Effector CD8-positive, alpha-beta T cell (primary cell): ENCODE measurements at regions not wholly inside any gene's neighbourhood (a gene's known extent, or its start where the extent isn't known, plus 50 kb on each side); places are given as distances from the start of the nearest gene placed in this dataset.

Source experiments
- DNase-seq: peaks from one replicate; lab custom pipeline; 2025; lab: John Stamatoyannopoulos, UW

DNA sequence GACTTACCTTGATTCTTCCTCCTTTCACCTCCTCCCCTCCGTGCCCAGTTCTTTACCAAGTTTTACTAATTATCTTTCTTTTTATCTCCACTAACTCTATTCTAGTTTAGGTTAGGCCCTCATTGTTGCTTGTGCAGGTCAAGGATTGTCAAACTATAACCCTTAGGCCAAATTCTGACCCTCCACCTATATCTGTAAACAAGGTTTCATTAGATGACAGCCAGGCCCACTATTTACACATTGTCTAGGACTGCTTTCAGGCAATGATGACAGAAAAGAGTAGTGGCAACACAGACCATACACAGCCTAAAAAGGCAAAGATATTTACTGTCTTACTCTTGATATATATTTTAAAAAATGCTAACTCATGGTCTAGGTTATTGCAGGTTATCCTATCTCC, 212.0 kb downstream of the RAD51AP2 start:
- DNase-seq = no peak

DNA sequence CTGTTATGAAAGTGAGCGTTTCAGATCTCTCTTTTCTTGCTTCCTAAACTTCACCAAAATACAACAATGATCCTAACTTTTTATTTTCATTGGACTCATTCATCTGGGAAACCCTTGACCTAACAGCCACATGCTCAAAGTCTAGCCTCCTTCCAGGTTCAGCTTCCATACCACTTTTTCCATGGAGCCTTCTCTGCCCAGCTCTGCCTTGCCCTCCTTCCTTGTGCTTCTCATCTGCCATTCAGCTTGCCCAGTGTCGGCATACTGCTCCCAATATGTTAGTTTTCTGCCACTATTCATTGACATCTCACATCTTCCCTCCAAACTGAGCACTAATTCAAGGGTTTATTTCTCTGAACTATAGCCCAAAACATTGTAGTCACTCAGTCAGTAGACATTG, 214.7 kb downstream of the RAD51AP2 start:
- DNase-seq = no peak

DNA sequence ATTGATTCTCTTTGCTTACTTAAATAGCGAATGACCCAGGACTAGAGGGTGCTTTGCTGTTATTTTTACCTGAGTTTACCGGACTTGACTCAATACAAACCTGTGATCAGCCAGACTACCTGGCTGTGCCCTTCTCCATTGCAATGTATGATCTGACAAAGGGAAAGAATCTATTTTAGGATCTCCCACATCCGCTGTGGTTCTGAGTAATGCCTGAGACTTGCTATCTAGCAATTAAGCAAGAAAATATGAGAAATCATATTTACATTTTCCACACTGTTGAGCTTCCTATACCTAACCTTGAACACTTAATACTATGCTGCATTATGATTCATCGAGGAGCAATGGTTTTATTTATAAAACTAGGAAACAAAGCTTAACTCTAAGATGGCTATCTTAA, 215.2 kb downstream of the RAD51AP2 start:
- DNase-seq = no peak

DNA sequence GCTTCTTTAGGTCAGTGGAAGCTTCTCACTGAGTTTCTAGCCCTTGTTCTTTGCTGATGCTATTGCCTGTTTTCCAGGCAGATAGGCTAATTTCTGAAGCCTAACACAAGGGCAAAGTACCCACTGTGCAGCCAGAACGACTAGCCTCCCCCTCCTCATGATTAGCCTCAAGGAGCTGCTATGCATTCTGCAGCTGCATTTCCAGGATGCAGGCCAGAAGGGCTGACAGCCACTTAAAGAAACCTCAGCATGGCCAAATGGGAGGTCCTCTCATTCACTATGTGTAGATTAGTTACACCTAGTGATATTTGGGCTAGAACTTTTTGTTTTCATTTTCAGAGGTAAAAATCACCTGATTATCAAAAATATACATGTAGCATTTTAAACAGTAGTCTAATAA, 216.0 kb downstream of the RAD51AP2 start:
- no peak for DNase-seq

DNA sequence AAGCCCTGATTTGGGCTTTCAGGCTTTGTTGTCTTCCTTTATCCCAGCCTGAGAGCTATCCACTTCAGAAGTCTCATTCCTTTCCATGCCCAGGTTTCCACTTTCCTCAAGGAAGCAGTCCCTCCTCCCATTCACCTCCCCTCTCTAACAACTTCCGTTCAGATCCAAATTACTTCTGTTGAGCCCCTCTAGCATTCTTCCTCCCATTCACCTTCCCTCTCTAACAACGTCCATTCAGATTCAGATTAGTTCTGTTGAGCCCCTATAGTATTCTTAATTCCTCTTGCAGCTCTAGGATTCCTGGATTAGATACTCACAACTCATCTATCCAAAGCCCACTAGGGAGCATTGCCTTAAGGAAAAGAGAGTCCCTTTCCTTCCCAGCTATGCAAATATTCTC, 216.8 kb downstream of the RAD51AP2 start:
- no peak for DNase-seq

DNA sequence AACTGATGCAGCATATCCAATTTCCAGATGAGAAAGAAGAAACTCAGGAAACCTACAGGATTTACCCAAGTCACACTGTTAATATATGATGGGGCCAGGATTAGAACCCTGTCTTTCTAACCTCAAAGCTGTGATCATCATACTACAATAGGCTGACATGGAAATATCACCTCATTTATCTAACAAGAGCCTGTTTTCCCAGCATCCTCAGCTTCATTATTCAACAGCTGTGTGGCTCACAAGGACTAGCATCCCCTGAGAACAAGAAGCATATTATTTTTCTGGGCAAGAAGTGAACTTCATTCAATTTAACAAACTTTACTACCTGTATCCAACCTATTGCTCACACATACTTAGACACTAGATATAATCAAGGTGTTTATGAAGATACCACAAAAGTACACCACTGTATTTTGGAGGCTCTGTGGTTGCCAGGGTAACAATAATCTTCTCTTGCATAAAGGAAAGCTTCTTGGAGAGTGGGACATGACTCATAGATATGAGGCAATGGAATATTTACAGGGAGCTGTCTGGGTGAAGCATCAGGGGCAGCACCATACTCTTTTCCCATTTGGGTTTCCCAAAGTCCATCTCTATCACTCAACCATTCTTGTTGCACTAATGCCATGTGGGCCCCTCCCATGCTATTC, 218.2 kb downstream of the RAD51AP2 start:
- DNase-seq = no peak

DNA sequence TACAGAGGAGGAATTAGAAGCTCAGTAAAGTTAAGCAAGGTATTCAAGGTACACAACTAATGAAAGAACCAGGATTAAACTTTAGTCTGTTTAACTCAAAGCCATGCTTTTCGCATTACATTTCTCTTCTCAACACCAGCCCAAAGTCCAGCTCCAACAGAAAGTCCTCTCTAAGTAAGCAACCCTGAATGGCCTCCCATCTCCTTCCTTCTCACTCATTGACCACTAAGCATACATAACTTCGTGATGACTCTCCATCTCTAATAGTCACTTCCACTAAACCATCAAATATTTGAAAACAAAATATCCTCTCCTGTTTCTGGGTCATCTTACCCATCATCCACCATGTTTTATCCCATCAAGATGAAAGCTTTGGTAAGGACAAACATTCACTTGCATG, 219.8 kb downstream of the RAD51AP2 start:
- DNase-seq = no peak

DNA sequence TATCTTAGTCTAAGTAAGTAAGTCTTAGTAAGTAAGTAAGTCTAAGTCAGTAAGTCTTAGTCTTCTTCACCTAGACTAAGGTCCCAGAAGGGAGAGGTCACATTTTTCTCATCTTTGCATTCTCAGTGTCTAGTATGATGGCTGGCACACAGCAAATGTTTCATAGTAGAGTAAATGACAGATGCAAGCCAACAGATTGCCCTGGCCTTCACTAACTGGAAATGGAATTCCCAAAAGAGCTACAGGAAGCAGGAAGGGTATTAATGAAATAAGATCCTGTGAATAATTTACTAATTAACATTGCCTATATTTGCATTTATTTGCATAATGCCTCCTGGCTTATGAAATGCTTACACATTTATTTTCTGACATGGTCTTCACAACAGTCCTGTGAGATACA, 221.6 kb downstream of the RAD51AP2 start:
- DNase-seq = no peak

DNA sequence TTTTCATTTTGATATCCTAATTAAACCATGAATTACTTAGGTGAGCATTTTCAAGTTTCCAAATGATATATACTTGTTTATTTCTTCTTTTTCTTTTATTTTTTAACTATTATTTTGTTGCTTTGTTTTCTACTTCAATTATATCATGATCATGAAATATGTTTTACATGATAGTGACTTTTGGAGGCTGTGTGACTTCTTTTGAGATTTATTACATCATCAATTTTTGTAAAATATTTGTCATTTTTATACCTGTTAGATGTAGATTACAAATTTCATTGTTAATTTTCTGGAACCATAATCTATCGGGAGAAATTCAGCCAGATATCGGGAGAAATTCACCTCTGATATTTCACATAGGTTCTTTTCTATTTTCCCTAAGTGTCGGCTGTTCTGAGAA, 228.6 kb downstream of the RAD51AP2 start:
- no peak for DNase-seq

DNA sequence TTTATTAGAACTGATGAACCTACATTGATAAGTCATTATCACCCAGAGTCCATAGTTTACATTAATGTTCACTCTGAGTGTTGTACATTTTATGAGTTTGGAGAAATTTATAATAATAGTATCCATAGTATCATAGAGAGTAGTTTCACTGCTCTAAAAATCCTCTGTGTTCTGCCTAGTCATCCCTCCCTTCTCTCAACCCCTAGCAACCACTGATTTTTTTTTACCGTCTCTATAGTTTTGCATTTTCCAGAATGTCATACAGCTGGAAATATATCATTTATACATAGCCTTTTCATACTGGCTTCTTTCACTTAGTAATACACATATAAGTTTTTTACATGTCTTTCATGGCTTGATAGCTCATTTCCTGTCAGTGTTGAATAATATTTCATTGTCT, 231.1 kb downstream of the RAD51AP2 start:
- no peak for DNase-seq

DNA sequence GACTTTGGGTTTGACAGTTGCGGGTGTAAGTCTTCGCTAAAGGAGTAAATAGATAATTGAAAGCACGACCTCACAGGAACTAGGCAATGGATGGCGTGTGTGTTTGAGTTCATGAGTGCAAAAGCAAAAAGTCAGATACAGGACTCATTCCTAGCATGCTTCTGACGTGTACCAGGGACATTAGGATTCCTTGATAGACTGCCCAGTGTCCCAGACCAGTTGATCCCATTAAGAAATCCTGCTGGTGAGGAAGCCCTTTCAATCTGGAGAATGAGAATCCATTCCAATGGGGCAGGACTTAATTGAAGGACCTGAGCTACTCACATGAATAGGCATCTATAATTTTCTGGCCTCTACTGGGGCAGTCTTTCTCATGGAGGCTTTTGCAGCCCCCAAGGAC, 235.4 kb downstream of the RAD51AP2 start:
- no peak for DNase-seq

DNA sequence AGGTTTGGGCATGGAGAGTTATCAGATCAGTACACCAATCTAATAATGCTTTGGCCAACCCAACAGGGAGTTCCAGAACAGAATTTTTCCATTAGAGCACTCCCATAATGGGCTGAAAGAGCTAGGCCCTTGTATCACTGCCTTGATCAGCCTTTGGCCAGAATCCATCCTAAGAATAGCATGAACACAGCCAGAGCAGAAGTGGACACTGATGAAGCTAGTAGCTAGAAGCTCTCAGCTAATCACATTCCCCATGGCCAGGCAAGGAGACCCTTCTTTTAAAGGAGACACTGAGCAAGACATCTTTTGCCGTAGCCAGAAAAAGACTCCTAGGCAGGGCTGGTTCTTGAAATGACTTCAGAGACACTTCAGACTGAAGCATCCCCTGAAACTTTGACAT, 236.0 kb downstream of the RAD51AP2 start:
- no peak for DNase-seq

DNA sequence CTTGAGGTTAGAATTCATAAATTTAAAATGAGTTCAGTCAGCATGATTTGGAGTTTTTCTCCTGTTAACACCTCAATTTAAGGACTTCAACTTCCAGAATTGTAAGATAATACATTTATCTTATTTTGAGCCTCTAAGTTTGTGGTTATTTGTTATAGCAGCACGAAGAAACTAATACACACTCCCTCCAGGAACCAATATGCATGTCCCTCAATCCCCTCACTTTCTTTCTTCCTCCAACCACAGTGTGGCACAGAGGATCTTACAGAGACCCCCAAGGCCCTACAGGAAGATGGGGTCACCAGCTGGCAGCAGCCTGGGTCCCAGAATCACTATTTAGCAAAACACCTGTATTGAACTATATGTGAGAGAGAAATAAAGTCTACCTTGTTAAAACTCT, 242.0 kb downstream of the RAD51AP2 start:
- no peak for DNase-seq

DNA sequence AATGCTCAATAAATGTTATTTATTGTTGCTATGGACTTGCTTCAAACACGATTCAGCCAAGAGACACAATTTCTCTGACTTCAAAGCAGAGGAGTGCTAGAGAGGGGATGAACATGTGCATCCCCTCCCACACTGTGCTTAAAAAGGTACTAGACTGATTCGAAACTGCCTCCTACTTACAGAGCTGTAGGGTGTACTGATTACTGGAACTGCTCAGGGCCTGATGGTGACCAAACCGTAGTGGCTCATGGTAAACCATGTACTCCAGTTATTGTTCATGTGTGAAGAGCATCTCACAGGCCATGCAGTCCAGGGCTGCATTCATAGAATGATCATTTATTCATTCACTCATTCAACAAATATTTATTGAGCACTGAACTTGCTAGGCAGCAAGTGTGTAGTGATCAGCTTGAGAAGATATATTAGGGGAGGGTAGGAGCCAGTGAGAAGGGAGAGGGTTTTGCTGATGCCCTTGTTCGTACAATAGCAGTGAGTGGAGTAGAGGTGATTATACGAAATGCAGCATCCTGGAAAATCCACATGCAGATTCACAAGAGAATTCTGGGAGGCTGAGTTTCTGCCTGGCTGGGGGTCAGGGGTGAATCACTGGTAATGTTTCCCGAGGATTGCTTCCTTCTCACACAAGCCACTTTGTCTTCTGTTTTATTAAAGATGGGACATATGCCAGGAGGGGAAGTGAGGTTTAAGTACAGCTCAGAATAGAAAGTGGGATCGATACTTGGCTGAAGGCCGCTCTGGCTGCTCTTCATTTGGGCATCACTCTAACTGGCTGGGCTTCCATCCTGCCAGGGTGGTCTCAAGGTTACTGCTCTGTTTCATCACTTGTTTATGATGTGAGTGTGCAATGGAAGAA, 245.4 kb downstream of the RAD51AP2 start:
- DNase-seq = no peak

DNA sequence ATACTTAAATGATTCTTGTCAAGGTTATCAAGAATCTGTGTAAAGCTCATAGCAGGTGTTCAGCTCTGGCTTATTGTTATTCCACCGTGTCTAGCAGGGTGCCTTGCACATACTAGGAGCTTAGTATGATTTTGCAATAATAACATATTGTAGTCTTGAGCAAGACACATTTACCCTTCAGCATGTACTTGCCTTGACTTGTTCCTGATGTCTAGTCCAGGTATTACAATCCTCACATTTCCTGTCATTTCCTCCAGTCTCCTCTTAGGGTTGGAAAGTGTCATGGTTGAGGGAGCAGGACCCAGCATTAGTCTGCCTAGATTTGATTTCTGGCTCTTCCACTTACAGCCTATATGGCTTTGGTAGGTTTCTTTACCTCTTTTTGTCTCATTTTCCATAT, 246.1 kb downstream of the RAD51AP2 start:
- no peak for DNase-seq

DNA sequence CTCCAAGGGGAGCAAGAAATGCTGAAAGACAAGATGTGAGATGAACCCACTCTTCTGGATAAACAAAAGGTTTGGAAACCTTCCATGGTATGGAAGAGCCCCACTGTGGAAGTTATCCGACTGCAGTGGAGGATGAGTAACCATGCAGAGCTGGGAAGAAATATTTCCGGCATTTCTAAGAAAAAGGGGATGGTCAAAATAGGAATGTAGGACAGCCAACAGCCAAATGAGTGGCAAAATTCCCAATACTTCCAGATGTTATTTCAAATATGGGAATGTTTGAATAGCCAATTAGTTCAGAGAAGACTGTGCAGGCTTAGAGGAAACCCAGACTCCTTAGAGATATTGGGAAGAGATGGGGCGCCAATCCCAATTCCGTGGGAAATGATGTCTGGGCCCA, 246.8 kb downstream of the RAD51AP2 start:
- DNase-seq = no peak

DNA sequence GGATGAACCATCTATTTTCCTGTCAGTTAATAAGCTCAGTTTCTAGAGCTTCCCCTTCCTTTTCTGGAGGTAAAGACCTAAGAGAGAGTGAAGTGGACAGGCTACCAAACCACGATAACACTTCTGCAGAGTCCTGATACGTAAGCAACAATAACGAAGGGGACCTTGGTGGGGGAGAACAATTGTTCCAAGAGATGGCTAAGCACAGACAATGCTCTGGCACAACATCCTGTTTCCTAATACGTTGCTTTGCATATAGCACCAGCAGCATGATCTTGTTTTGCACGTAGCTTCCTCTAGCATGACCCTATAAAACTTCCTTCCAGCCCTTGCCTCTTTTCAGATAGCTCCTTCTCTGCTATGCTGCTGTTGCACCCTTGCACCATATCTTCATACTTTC, 247.3 kb downstream of the RAD51AP2 start:
- no peak for DNase-seq

DNA sequence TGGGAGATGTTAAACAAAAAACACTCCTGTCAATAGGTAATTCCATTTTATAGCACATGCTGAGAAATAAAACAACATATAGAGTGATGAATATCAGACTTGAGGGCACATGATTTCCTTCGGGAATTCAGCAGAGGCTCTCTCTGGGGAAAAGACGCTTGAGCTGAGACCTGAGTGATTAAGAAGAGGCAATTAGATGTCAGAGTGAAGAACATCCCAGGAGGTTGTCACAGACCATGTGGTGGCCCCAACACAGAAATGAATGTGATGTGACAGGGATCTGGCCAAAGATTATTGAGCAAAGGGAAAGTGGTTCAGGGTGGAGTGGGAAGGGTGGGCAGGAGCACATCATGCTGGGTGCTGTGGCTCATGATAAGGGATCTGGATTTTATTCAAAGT, 254.7 kb downstream of the RAD51AP2 start:
- DNase-seq = no peak

DNA sequence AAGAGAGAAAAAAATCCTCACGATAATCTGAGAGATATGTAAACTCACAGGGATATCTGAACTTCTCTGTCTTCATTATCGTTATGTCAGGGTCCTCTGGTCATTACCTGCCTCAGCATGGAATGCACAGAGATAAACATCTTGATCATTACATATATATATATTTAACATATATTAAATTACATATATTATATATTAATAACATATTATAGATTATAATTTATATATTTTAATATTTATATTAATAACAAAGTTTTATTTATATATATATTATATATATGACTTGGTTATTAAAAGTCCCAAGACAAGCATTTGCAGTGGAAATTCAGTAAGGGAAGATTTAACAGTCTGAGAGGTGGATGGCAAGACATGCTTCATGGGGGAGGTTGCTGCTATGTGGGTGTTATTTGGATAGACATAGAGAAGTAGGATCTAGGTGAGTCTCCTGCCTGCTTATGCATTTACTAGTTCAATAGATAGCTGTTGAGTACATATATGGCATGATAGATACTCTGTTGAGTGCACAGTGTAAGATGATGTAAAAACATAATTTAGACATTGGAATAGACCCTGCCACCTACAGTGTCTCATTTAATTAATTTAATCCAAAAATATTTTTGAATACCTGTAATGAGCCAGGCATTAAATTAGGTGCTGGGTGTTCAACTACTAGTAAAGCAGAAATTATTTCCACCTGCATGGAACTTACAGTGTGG, 255.2 kb downstream of the RAD51AP2 start:
- no peak for DNase-seq

DNA sequence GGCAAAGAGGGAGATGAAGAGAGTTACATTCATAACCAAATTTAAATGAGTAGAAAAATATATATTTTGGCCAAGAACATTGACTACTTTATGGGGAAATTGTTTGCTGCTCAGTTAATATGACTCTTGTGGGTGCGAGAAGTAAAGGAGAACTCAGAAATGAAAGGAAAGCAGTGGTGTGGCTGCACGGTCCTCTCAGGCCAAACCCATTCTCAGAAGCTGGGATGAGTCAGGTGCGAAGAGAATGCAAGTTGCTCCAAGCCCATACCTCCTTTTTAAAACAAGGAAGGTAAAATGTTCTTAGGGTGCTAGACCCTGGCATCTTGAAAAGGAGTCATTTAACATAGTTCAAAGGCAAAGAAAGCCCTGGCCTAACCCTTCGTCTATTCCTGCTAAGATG, 258.6 kb downstream of the RAD51AP2 start:
- no peak for DNase-seq

DNA sequence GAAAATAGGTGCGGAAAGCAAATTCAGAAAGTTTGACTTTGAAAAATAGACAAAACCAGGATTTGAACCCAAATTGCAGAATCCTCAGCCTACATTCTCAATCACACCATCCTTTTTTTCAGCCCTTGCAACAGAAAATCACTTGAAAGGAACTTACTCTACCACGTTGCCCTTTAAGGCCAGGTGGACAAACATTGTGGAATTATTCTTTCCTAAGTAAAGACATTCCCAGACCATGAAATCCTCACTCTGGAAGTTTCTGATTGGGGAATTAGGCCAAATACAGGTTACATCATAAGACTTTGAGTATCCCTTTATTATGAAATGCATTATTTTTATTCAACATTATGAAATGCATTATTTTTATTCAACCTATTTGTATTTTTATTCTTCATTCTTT, 259.4 kb downstream of the RAD51AP2 start:
- DNase-seq = no peak

DNA sequence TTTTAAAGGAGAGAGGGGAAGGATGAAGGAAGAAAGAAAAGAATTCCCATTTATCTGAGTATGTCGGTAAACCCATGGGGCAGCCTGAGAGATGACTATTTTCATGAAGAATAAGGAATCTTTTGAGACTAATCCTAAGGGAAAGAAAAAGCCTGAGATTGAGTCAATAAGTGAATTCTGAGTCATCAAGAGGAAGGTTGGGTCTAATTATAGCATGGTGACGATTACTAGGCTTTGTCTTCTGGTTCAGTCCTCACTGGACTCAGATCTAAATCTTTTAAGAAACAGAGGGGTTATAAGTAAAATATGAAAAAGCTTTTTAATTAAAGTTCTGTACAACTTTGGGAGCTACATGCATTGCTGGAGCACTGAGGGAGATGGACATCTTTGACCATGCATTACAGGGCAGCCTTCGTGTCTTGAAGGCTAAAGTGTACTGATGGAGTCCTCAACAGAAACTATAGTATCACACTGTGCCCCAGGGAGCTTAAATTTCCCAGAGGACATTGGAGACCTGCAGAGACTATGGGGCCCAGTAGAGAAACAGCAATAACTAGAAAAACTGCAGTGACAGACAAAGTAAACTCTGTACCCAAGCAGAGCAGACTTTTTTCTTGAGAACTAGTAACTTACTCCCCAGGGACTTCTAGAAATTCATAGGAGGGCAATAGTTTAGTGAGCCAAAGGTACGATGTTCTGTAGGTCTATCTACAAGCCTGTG, 260.9 kb downstream of the RAD51AP2 start:
- DNase-seq = no peak
